HEK293 (cell line): ENCODE measurements at regions not wholly inside any gene's neighbourhood (a gene's known extent, or its start where the extent isn't known, plus 50 kb on each side); places are given as distances from the start of the nearest gene placed in this dataset.

Experiments used
- CTCF ChIP-seq: fragments of 450-650 bp; formaldehyde crosslinking; IDR thresholded peaks from 2 replicates; pipeline ENCODE4 v1.5.1; 2016; ENCODE audit warnings: missing biosample characterization, missing genetic modification characterization
- SALL2 ChIP-seq: fragments of 450-650 bp; formaldehyde crosslinking; IDR thresholded peaks from 2 replicates; pipeline ENCODE4 v1.5.0; 2017; ENCODE audit warnings: missing biosample characterization, mild to moderate bottlenecking, missing genetic modification characterization, borderline replicate concordance
- ZNF121 ChIP-seq: fragments of 450-650 bp; formaldehyde crosslinking; IDR thresholded peaks from 2 replicates; pipeline ENCODE4 v1.5.1; 2016; ENCODE audit warnings: missing biosample characterization, missing genetic modification characterization
- ZNF777 ChIP-seq: fragments of 450-650 bp; formaldehyde crosslinking; IDR thresholded peaks from 2 replicates; pipeline ENCODE4 v1.5.1; 2017; ENCODE audit warnings: missing biosample characterization, missing genetic modification characterization, borderline replicate concordance
- ZSCAN18 ChIP-seq: fragments of 450-650 bp; formaldehyde crosslinking; IDR thresholded peaks from 2 replicates; pipeline ENCODE4 v1.5.1; 2016; ENCODE audit warnings: missing biosample characterization, missing genetic modification characterization

- TF ChIP-seq CTCF (no peak), SALL2 (tag by site-specific recombination) (no peak), ZSCAN18 (tag by site-specific recombination) (no peak), ZNF777 (tag by site-specific recombination) (no peak), ZNF121 (tag by site-specific recombination) (no peak)
Measured at GRCh38 chr7:126362746-126363145, 890.0 kb downstream of the GRM8 start.
